GM19025 (cell line): ENCODE measurements at regions not wholly inside any gene's neighbourhood (a gene's known extent, or its start where the extent isn't known, plus 50 kb on each side); places are given as distances from the start of the nearest gene placed in this dataset.
"Not testable (repeated sequence)": the region's sequence is repeated elsewhere in the genome, so short reads cannot be mapped to it uniquely, and the experiment has no call there.

ENCODE experiments used
- ATAC-seq: cut with Tn5 transposase; IDR thresholded peaks from one replicate; pipeline ENCODE4 v1.9.1; 2021; ENCODE audit warnings: mild to moderate bottlenecking, low read depth, moderate library complexity; ENCODE audit not compliant: unreplicated experiment

GRCh38 chr4:148598418-148599207 is 156.4 kb upstream of the NR3C2 start:
- not testable (repeated sequence) for ATAC-seq

- ATAC-seq, result no peak
Measured at GRCh38 chr4:148589182-148589581, 147.0 kb upstream of the NR3C2 start.

- no peak for ATAC-seq
Measured at GRCh38 chr4:148575577-148575976, 133.4 kb upstream of the NR3C2 start.

GRCh38 chr4:148574911-148575310 is 132.7 kb upstream of the NR3C2 start:
- no peak for ATAC-seq

- ATAC-seq, result no peak
Measured at GRCh38 chr4:148574502-148574901, 132.3 kb upstream of the NR3C2 start.

GRCh38 chr4:148574066-148574465 is 131.9 kb upstream of the NR3C2 start:
- ATAC-seq, result no peak

GRCh38 chr4:148573296-148573695 is 131.1 kb upstream of the NR3C2 start:
- ATAC-seq, result no peak

GRCh38 chr4:148565801-148566200 is 123.6 kb upstream of the NR3C2 start:
- no peak for ATAC-seq

GRCh38 chr4:148563684-148564083 is 121.5 kb upstream of the NR3C2 start:
- no peak for ATAC-seq

GRCh38 chr4:148561467-148561866 is 119.3 kb upstream of the NR3C2 start:
- ATAC-seq, result no peak

- ATAC-seq, result no peak
Measured at GRCh38 chr4:148557793-148558192, 115.6 kb upstream of the NR3C2 start.

GRCh38 chr4:148550788-148551187 is 108.6 kb upstream of the NR3C2 start:
- ATAC-seq, result no peak

GRCh38 chr4:148542922-148543623 is 100.9 kb upstream of the NR3C2 start:
- ATAC-seq, result no peak

- ATAC-seq, result no peak
Measured at GRCh38 chr4:148540622-148541326, 98.6 kb upstream of the NR3C2 start.

GRCh38 chr4:148539387-148539786 is 97.2 kb upstream of the NR3C2 start:
- ATAC-seq, result no peak

GRCh38 chr4:148533851-148534250 is 91.6 kb upstream of the NR3C2 start:
- not testable (repeated sequence) for ATAC-seq

- no peak for ATAC-seq
Measured at GRCh38 chr4:148530114-148530513, 87.9 kb upstream of the NR3C2 start.

- no peak for ATAC-seq
Measured at GRCh38 chr4:148527571-148527970, 85.4 kb upstream of the NR3C2 start.

- ATAC-seq, result no peak
Measured at GRCh38 chr4:148522995-148523394, 80.8 kb upstream of the NR3C2 start.

GRCh38 chr4:148515248-148515647 is 73.0 kb upstream of the NR3C2 start:
- ATAC-seq, result no peak

- no peak for ATAC-seq
Measured at GRCh38 chr4:148514581-148514980, 72.4 kb upstream of the NR3C2 start.
